ENCODE measurements at regions not wholly inside any gene's neighbourhood (a gene's known extent, or its start where the extent isn't known, plus 50 kb on each side); places are given as distances from the start of the nearest gene placed in this dataset.

DNA sequence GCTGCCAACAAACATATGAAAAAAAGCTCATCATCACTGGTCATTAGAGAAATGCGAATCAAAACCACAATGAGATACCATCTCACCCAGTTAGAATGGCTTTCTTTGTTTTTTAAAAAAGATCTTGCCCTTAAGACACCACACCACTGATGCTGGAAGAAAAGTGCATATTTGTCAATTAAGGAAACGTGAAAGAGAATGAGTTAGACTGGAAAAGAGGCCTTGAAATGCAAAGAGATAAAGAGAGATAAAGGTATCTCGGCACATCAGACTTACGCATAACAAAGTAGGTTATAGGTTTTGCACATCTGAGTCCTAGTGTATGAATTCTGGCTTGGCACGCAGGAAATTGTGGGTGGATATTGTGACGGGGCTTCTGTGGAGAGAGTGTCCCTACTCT lies 149.5 kb downstream of the MTX2 start:
- no peaks in the 10 kb centered on the region for H3K79me2 ChIP-seq (ENCODE audit: insufficient read depth, low read length)
- H2AFZ ChIP-seq (ENCODE audit: low read length) = no peak overlapping the region
- no peak overlapping the region for H3K4me3 ChIP-seq (replicated peaks in 1 of 3; ENCODE audit: insufficient read depth in 1 of 3, low read depth in 2 of 3, low read length in 3 of 3)
- H3K27ac ChIP-seq (ENCODE audit: extremely low read length, insufficient read depth, low read length) = no peak overlapping the region
- H3K4me1 ChIP-seq (ENCODE audit: insufficient read depth, low read length) = no peaks in the 10 kb centered on the region
- FAIRE-seq (no peak), DNase-seq (ENCODE audit: low spot score) (no peak), ATAC-seq (no peak)
- ChIA-PET CTCF (ENCODE audit: low intra/inter-chr PET ratio, low total read pairs) (no interaction called here), POLR2A (no interaction called here)
- whole genome bisulfite sequencing (ENCODE audit: low lambda C conversion rate) = 34% methylated on average over 6 of the region's 6 CpGs
- H3K9ac ChIP-seq (ENCODE audit: insufficient read depth, low read depth, low read length) = no peak overlapping the region
- BruUV-seq (replicated peaks) = no TSS peak
- no peaks in the 10 kb centered on the region for H4K20me1 ChIP-seq (ENCODE audit: insufficient read depth, low read length)
- H3K9me3 ChIP-seq (ENCODE audit: low read length) = no peaks in the 10 kb centered on the region
- H3K4me2 ChIP-seq (ENCODE audit: low read depth, low read length) = no peak overlapping the region
- H3K27me3 ChIP-seq (ENCODE audit: control insufficient read depth in 1 of 2, insufficient read depth in 2 of 2, low read length in 2 of 2) = peaks cover 0 to 30% of the 10 kb centered on the region in 2 experiments; a peak in 4 of 5 replicates
- in situ Hi-C loops (cut with HindIII; ENCODE audit: extremely low pct_ligation_motif_present, low pct_unique_long_range_greater_than_20kb) = no loop called here
- intact Hi-C loops (cut with micrococcal nuclease; ENCODE audit: unreplicated experiment) = no loop called here
- no peaks in the 10 kb centered on the region for H3K36me3 ChIP-seq (replicated peaks in 1 of 2; ENCODE audit: control insufficient read depth in 1 of 2, insufficient read depth in 2 of 2, low read length in 2 of 2)
- TF ChIP-seq ZNF292 (CRISPR knock-in tag; IDR thresholded peaks at IDR 0.05; ENCODE audit: borderline replicate concordance, low read depth) (no peak), MED13 (CRISPR knock-in tag; IDR thresholded peaks at IDR 0.05) (no peak), GZF1 (CRISPR knock-in tag; IDR thresholded peaks at IDR 0.05) (no peak), ZNF367 (CRISPR knock-in tag; IDR thresholded peaks at IDR 0.05; ENCODE audit: borderline replicate concordance) (no peak), ZNF232 (CRISPR knock-in tag; IDR thresholded peaks at IDR 0.05; ENCODE audit: borderline replicate concordance) (no peak), HOXD1 (CRISPR knock-in tag; IDR thresholded peaks at IDR 0.05) (no peak), HCFC1 (IDR thresholded peaks at IDR 0.05; ENCODE audit: low read depth, low read length) (no peak), HOXA3 (CRISPR knock-in tag; IDR thresholded peaks at IDR 0.05) (no peak), ZNF496 (CRISPR knock-in tag; IDR thresholded peaks at IDR 0.05; ENCODE audit: insufficient replicate concordance) (no peak), LCORL (IDR thresholded peaks at IDR 0.05) (no peak), LCORL (CRISPR knock-in tag; IDR thresholded peaks at IDR 0.05) (no peak), ZNF878 (CRISPR knock-in tag; IDR thresholded peaks at IDR 0.05) (no peak), ZSCAN21 (CRISPR knock-in tag; IDR thresholded peaks at IDR 0.05; ENCODE audit: borderline replicate concordance) (no peak), ATF1 (CRISPR knock-in tag; IDR thresholded peaks at IDR 0.05) (no peak)
- TF ChIP-seq, protein P1, sequence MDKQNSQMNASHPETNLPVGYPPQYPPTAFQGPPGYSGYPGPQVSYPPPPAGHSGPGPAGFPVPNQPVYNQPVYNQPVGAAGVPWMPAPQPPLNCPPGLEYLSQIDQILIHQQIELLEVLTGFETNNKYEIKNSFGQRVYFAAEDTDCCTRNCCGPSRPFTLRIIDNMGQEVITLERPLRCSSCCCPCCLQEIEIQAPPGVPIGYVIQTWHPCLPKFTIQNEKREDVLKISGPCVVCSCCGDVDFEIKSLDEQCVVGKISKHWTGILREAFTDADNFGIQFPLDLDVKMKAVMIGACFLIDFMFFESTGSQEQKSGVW (CRISPR knock-in tag; IDR thresholded peaks at IDR 0.05; ENCODE audit: borderline replicate concordance) = no peak
- TF ChIP-seq, protein P2, sequence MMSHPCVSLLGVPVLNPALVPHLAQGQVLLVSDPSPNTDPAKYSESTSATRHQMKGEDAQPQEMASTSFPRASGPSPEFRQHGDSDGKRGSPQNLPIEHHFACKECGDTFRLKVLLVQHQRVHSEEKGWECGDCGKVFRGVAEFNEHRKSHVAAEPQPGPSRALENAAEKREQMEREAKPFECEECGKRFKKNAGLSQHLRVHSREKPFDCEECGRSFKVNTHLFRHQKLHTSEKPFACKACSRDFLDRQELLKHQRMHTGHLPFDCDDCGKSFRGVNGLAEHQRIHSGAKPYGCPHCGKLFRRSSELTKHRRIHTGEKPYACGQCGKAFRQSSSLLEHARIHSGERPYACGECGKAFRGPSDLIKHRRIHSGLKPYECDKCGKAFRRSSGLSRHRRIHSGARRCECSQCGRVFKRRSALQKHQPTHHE (CRISPR knock-in tag; IDR thresholded peaks at IDR 0.05; ENCODE audit: borderline replicate concordance) = no peak
- TF ChIP-seq, protein P3, sequence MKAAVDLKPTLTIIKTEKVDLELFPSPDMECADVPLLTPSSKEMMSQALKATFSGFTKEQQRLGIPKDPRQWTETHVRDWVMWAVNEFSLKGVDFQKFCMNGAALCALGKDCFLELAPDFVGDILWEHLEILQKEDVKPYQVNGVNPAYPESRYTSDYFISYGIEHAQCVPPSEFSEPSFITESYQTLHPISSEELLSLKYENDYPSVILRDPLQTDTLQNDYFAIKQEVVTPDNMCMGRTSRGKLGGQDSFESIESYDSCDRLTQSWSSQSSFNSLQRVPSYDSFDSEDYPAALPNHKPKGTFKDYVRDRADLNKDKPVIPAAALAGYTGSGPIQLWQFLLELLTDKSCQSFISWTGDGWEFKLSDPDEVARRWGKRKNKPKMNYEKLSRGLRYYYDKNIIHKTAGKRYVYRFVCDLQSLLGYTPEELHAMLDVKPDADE (CRISPR knock-in tag; IDR thresholded peaks at IDR 0.05) = no peak

Measured in HepG2 (cell line).